OCI-LY1 (cell line): ENCODE measurements at regions not wholly inside any gene's neighbourhood (a gene's known extent, or its start where the extent isn't known, plus 50 kb on each side); places are given as distances from the start of the nearest gene placed in this dataset.

Experiments used
- EZH2 ChIP-seq: fragments of 200-600 bp; sonication (generic), shearing (Covaris generic); IDR thresholded peaks from 2 replicates; pipeline ENCODE4 v1.8.0; 2017; ENCODE audit warnings: borderline replicate concordance, mixed run types, mild to moderate bottlenecking, antibody characterized with exemption, low read length, moderate library complexity, mixed read lengths
- TF ChIP-seq, protein P1 (sequence below): fragments of 200-600 bp; sonication (generic), shearing (Covaris generic); IDR thresholded peaks from 2 replicates; pipeline ENCODE4 v1.5.1; 2017; ENCODE audit warnings: mild to moderate bottlenecking, antibody characterized with exemption, low read length, moderate library complexity, mixed read lengths

DNA sequence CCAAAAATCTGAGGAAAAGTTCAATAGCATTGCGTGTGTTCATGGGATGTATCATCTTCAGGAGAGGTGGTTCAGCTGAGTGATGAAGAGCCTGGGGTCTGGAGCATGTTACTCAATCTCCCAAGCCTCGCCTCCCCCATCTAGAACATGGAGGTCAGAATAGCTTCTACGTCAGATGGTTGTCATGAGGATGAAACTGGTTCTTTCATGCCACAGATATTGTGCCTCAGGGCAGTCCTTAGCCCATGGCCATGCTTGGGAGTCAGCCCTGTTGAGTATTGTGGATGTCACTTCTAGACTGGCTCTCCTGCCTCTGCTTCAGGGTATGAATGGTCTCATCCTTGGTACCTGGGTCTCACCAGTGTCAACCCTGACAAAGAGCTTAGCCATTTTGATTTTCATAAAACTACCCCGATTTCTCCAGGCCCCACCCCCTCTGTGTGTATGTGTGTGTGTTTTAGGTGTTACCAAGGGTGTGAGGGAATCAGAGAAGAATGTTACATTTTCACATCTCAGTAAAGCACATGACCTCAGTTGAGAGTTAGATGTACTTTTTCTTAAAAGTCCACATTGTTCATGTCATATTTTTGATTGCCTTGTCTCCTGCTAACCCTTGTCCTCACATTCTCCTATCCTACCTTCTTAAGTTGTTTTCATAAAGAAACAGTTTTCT lies 97.8 kb upstream of the CD180 start:
- TF ChIP-seq, protein P1, sequence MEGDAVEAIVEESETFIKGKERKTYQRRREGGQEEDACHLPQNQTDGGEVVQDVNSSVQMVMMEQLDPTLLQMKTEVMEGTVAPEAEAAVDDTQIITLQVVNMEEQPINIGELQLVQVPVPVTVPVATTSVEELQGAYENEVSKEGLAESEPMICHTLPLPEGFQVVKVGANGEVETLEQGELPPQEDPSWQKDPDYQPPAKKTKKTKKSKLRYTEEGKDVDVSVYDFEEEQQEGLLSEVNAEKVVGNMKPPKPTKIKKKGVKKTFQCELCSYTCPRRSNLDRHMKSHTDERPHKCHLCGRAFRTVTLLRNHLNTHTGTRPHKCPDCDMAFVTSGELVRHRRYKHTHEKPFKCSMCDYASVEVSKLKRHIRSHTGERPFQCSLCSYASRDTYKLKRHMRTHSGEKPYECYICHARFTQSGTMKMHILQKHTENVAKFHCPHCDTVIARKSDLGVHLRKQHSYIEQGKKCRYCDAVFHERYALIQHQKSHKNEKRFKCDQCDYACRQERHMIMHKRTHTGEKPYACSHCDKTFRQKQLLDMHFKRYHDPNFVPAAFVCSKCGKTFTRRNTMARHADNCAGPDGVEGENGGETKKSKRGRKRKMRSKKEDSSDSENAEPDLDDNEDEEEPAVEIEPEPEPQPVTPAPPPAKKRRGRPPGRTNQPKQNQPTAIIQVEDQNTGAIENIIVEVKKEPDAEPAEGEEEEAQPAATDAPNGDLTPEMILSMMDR, result no peak
- TF ChIP-seq EZH2, result no peak
